Stimulated activated CD4-positive, alpha-beta T cell treated with anti-CD3 and anti-CD28 coated beads, Interleukin-15, amount 100 ng/mL, for 1 hour (primary cell): ENCODE measurements at regions not wholly inside any gene's neighbourhood (a gene's known extent, or its start where the extent isn't known, plus 50 kb on each side); places are given as distances from the start of the nearest gene placed in this dataset.
"Not testable (repeated sequence)": the region's sequence is repeated elsewhere in the genome, so short reads cannot be mapped to it uniquely, and the experiment has no call there.

Experiments used
- DNase-seq, 2 donors: peaks; one replicate each; pipeline ENCODE4 v3.0.0-alpha.2; 2020; ENCODE audit warnings: low read depth in 1 of 2, low spot score in 1 of 2

- no peak for DNase-seq
These were observed 80.0 kb downstream of the METRNL start for GRCh38 chr17:83159204-83160049.

GRCh38 chr17:83160443-83161297 is 81.3 kb downstream of the METRNL start:
- no peak for DNase-seq

- DNase-seq = no peak
These were observed 82.1 kb downstream of the METRNL start for GRCh38 chr17:83161298-83162034.

GRCh38 chr17:83162035-83162745 is 82.8 kb downstream of the METRNL start:
- DNase-seq = no peak

- DNase-seq = no peak
These were observed 85.1 kb downstream of the METRNL start for GRCh38 chr17:83164490-83164889.

- no peak for DNase-seq
These were observed 91.3 kb downstream of the METRNL start for GRCh38 chr17:83170571-83171260.

- no peak for DNase-seq
These were observed 92.3 kb downstream of the METRNL start for GRCh38 chr17:83171661-83172060.

- DNase-seq = not testable (repeated sequence)
These were observed 92.7 kb downstream of the METRNL start for GRCh38 chr17:83172099-83172498.

- not testable (repeated sequence) for DNase-seq
These were observed 93.2 kb downstream of the METRNL start for GRCh38 chr17:83172646-83173045.

GRCh38 chr17:83173180-83173913 is 93.9 kb downstream of the METRNL start:
- DNase-seq = not testable (repeated sequence)

- no peak for DNase-seq
These were observed 94.5 kb downstream of the METRNL start for GRCh38 chr17:83173914-83174361.

- no peak for DNase-seq
These were observed 95.1 kb downstream of the METRNL start for GRCh38 chr17:83174362-83175118.

- no peak for DNase-seq
These were observed 95.9 kb downstream of the METRNL start for GRCh38 chr17:83175119-83175821.

- DNase-seq = no peak
These were observed 96.6 kb downstream of the METRNL start for GRCh38 chr17:83175822-83176622.

- DNase-seq = no peak
These were observed 97.5 kb downstream of the METRNL start for GRCh38 chr17:83176623-83177583.
